ENCODE measurements at regions not wholly inside any gene's neighbourhood (a gene's known extent, or its start where the extent isn't known, plus 50 kb on each side); places are given as distances from the start of the nearest gene placed in this dataset.

DNA sequence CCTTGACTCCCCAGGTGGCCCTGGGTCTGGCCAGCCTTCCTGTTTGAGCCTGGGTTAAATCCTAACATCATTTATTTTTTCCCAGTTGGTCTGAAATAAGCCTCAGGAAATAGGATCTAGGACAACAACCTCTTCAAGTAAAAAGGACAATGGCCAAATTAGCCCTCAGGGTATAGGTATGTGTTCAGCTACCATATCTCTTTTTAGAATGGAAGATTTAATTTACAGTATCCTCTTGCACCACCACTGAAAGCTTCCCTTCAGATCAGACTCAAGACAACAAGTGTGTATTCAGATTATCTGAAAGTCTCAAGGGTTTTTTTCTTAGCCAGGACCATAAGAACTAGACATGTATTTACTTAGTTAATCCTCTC, 61.6 kb upstream of the CXCR4 start:
- no peak for DNase-seq (ENCODE audit: low read depth)

- no peak for DNase-seq (ENCODE audit: low read depth)
Measured at GRCh38 chr2:136178941-136179601, 61.1 kb upstream of the CXCR4 start.

GRCh38 chr2:136175868-136176267, 57.9 kb upstream of the CXCR4 start:
- DNase-seq (ENCODE audit: low read depth): no peak

- no peak for DNase-seq (ENCODE audit: low read depth)
Measured at GRCh38 chr2:136175466-136175865, 57.5 kb upstream of the CXCR4 start.

DNA sequence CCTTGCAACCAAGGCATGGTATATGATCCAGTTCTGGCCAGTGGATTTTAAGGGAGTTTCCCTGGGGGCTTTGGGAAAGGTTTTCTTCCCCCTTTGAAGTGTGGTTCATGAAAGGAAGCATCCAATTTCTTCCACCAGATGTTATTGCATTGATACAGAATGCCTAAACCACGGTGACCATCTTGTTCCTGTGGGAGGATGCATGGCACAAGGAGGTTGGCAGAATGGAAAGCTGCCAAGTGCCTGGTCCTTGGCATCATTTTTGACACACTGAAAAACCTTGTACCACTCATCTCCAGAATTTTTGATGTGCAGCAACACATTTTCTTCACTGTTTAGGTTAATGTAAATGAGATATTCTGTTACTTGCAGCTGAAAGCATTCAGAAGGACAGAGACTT, 55.2 kb upstream of the CXCR4 start:
- no peak for DNase-seq (ENCODE audit: low read depth)

- no peak for DNase-seq (ENCODE audit: low read depth)
Measured at GRCh38 chr2:136171223-136171622, 53.3 kb upstream of the CXCR4 start.

GRCh38 chr2:136168720-136169119, 50.8 kb upstream of the CXCR4 start:
- no peak for DNase-seq (ENCODE audit: low read depth)

- DNase-seq (ENCODE audit: low read depth): no peak
Measured at GRCh38 chr2:136167721-136168475, 49.9 kb upstream of the CXCR4 start.

Measured in stromal cell of bone marrow (primary cell).